HepG2 (cell line): ENCODE measurements at regions not wholly inside any gene's neighbourhood (a gene's known extent, or its start where the extent isn't known, plus 50 kb on each side); places are given as distances from the start of the nearest gene placed in this dataset.

Source experiments
- CTCF ChIP-seq: sonication (generic); formaldehyde crosslinking; IDR thresholded peaks from 2 replicates; pipeline ENCODE4 v1.5.0; 2020; ENCODE audit warnings: mild to moderate bottlenecking, missing genetic modification reagents, moderate library complexity
- EZH2 ChIP-seq: conservative IDR thresholded peaks from 2 replicates; pipeline ENCODE4 v1.6.1; 2012; ENCODE audit warnings: mild to moderate bottlenecking, low read depth, low read length, moderate library complexity
- KDM1A ChIP-seq: IDR thresholded peaks from 2 replicates; pipeline ENCODE4 v1.6.1; 2016; ENCODE audit warnings: missing compliant biosample characterization
- MAX ChIP-seq: IDR thresholded peaks from 2 replicates; pipeline ENCODE4 v1.6.1; 2012; ENCODE audit warnings: inconsistent platforms
- PATZ1 ChIP-seq: sonication (generic); formaldehyde crosslinking; IDR thresholded peaks from 2 replicates; pipeline ENCODE4 v1.4.0; 2020; ENCODE audit warnings: missing genetic modification reagents
- POLR2AphosphoS5 ChIP-seq: IDR thresholded peaks from 2 replicates; pipeline ENCODE4 v1.6.1; 2012; ENCODE audit warnings: low read depth, low read length
- PRDM15 ChIP-seq: sonication (generic); formaldehyde crosslinking; IDR thresholded peaks from 2 replicates; pipeline ENCODE4 v1.4.0; 2020; ENCODE audit warnings: missing genetic modification reagents
- RELA ChIP-seq: sonication (generic); formaldehyde crosslinking; IDR thresholded peaks from 2 replicates; pipeline ENCODE4 v1.4.0; 2020; ENCODE audit warnings: missing genetic modification reagents
- RFX5 ChIP-seq: IDR thresholded peaks from 2 replicates; pipeline ENCODE4 v1.6.1; 2011; ENCODE audit warnings: low read depth, low read length, improper control_type of control experiment
- SAFB2 ChIP-seq: sonication (generic); formaldehyde crosslinking; IDR thresholded peaks from 2 replicates; pipeline ENCODE4 v1.5.1; 2020; ENCODE audit warnings: missing genetic modification reagents, low read depth, mild to moderate bottlenecking, borderline replicate concordance
- SUZ12 ChIP-seq: fragments of 150-350 bp; IDR thresholded peaks from 2 replicates; pipeline ENCODE4 v1.6.1; 2014; ENCODE audit warnings: low read depth, low read length
- ZBTB7A ChIP-seq: sonication (generic); formaldehyde crosslinking; IDR thresholded peaks from 2 replicates; pipeline ENCODE4 v1.8.0; 2022; ENCODE audit warnings: mild to moderate bottlenecking, missing genetic modification reagents
- ZSCAN20 ChIP-seq: sonication (generic); formaldehyde crosslinking; IDR thresholded peaks from 2 replicates; pipeline ENCODE4 v1.4.0; 2020; ENCODE audit warnings: missing genetic modification reagents, mild to moderate bottlenecking, borderline replicate concordance

- TF ChIP-seq SAFB2 (CRISPR knock-in tag) (no peak), MAX (no peak), SUZ12 (no peak), RFX5 (no peak), ZSCAN20 (no peak), POLR2AphosphoS5 (no peak), EZH2 (no peak), RELA (no peak), PATZ1 (CRISPR knock-in tag) (no peak), ZBTB7A (CRISPR knock-in tag) (no peak), KDM1A (CRISPR knock-in tag) (no peak), PRDM15 (no peak), CTCF (CRISPR knock-in tag) (no peak)
Observed at GRCh38 chr3:74352166-74352565, 262.3 kb downstream of the CNTN3 start.
